HCT116 (cell line): ENCODE measurements at regions not wholly inside any gene's neighbourhood (a gene's known extent, or its start where the extent isn't known, plus 50 kb on each side); places are given as distances from the start of the nearest gene placed in this dataset.
"Not testable (repeated sequence)": the region's sequence is repeated elsewhere in the genome, so short reads cannot be mapped to it uniquely, and the experiment has no call there.

Experiments
- ATAC-seq: fragments of 200-7000 bp; cut with Tn5 transposase; 2 replicates; pipeline ENCODE4 v1.9.1; 2020; ENCODE audit warnings: mild to moderate bottlenecking, moderate library complexity
- BruUV-seq: library from RNA; stranded (reverse); fragments of 400-500 nt; replicated peaks from 2 replicates; lab custom pipeline; 2021; lab: Mats Ljungman, UMichigan
- CTCF ChIA-PET: fragments of 300-600 bp; sonication (Branson Sonifier 250); formaldehyde crosslinking; loops from one replicate; lab custom pipeline; 2021; ENCODE audit warnings: antibody characterized with exemption; lab: Charles Lee
- POLR2A ChIA-PET: fragments of 300-600, 350-600 bp; sonication (Branson Sonifier 250); formaldehyde crosslinking; loops from one replicate; lab custom pipeline; 2021; ENCODE audit warnings: antibody characterized with exemption; lab: Charles Lee
- RAD21 ChIA-PET, 2 experiments: fragments of 300-600 bp; sonication (Branson Sonifier 250); formaldehyde crosslinking; loops; one replicate each; lab custom pipeline; 2023; ENCODE audit warnings: low total read pairs in 2 of 2; ENCODE audit not compliant: uncharacterized antibody in 2 of 2, unreplicated experiment in 2 of 2, low non-redundant PET in 1 of 2; lab: Charles Lee
- DNase-seq: peaks from one replicate; pipeline ENCODE4 v3.0.0-alpha.2; 2010; ENCODE audit warnings: low read depth, low spot score
- H2AFZ ChIP-seq: fragments of 200-600 bp; shearing (Covaris generic), sonication (generic); 2 replicates; pipeline ENCODE4 v1.6.1; 2017; ENCODE audit warnings: low read depth, mixed run types, mixed read lengths, antibody characterized with exemption, low read length; ENCODE audit not compliant: poor library complexity, severe bottlenecking
- H3K27ac ChIP-seq: 2 replicates; pipeline ENCODE4 v1.5.1; 2012; ENCODE audit warnings: low read depth, low read length
- H3K27me3 ChIP-seq: fragments of 200-600 bp; sonication (generic); 2 replicates; pipeline ENCODE4 v1.6.1; 2016; ENCODE audit warnings: mixed run types, low read length, mixed read lengths; ENCODE audit not compliant: insufficient read depth
- H3K36me3 ChIP-seq, 2 experiments: fragments of 200-500 bp in 1 of 2; fragments of 200-600 bp in 1 of 2; sonication (Bioruptor generic) in 1 of 2; sonication (generic) in 1 of 2; 2 replicates each; pipeline versions ENCODE4 v1.5.1 to v1.6.1; 2014 to 2016; ENCODE audit warnings: low read length in 2 of 2, inconsistent platforms in 1 of 2, mixed read lengths in 1 of 2, mixed run types in 1 of 2; ENCODE audit not compliant: insufficient read depth in 2 of 2, control insufficient read depth in 1 of 2
- H3K4me1 ChIP-seq, 2 experiments: fragments of 200-600 bp in 1 of 2; sonication (generic) in 1 of 2; 2 replicates each; pipeline versions ENCODE4 v1.5.1 to v1.6.1; 2012 to 2017; ENCODE audit warnings: low read length in 2 of 2, inconsistent platforms in 1 of 2, mild to moderate bottlenecking in 1 of 2, mixed read lengths in 1 of 2, mixed run types in 1 of 2, moderate library complexity in 1 of 2; ENCODE audit not compliant: insufficient read depth in 2 of 2, control insufficient read depth in 1 of 2
- H3K4me2 ChIP-seq: fragments of 200-600 bp; sonication (generic); 2 replicates; pipeline ENCODE4 v1.6.1; 2017; ENCODE audit warnings: mixed run types, low read length, mixed read lengths
- H3K4me3 ChIP-seq, 2 experiments: fragments of 200-600 bp in 1 of 2; sonication (generic) in 1 of 2; replicated peaks in 1 of 2; 2 replicates each; pipeline ENCODE4 v1.5.1; 2011 to 2016; ENCODE audit warnings: low read length in 2 of 2, control low read depth in 1 of 2, low read depth in 1 of 2, mild to moderate bottlenecking in 1 of 2, mixed read lengths in 1 of 2, mixed run types in 1 of 2
- H3K79me2 ChIP-seq: fragments of 200-600 bp; sonication (generic); 2 replicates; pipeline ENCODE4 v1.6.1; 2017; ENCODE audit warnings: mild to moderate bottlenecking, mixed run types, low read length, moderate library complexity, mixed read lengths; ENCODE audit not compliant: insufficient read depth
- H3K9ac ChIP-seq: fragments of 200-600 bp; sonication (generic); 2 replicates; pipeline ENCODE4 v1.6.1; 2016; ENCODE audit warnings: low read length, mixed read lengths
- H3K9me2 ChIP-seq: fragments of 200-600 bp; sonication (generic), shearing (Covaris generic); 2 replicates; pipeline ENCODE4 v1.6.1; 2017; ENCODE audit warnings: mixed run types, mild to moderate bottlenecking, moderate library complexity; ENCODE audit not compliant: insufficient read depth
- H3K9me3 ChIP-seq, 2 experiments: fragments of 200-500 bp in 1 of 2; fragments of 200-600 bp in 1 of 2; sonication (Bioruptor generic) in 1 of 2; sonication (generic) in 1 of 2; 2 replicates each; pipeline ENCODE4 v1.6.1; 2014 to 2017; ENCODE audit warnings: low read length in 2 of 2, mixed read lengths in 2 of 2, inconsistent platforms in 1 of 2, low read depth in 1 of 2, mild to moderate bottlenecking in 1 of 2, mixed run types in 1 of 2, moderate library complexity in 1 of 2; ENCODE audit not compliant: control insufficient read depth in 1 of 2, insufficient read depth in 1 of 2
- H4K20me1 ChIP-seq: fragments of 200-600 bp; sonication (generic), shearing (Covaris generic); 2 replicates; pipeline ENCODE4 v1.6.1; 2017; ENCODE audit warnings: mixed run types, mild to moderate bottlenecking, moderate library complexity; ENCODE audit not compliant: insufficient read depth
- CBX3 ChIP-seq: IDR thresholded peaks from 2 replicates; pipeline ENCODE4 v1.6.1; 2012; ENCODE audit warnings: low read depth
- CTCF ChIP-seq, 3 experiments: fragments of 200-600 bp in 1 of 3; sonication (generic) in 1 of 3; IDR thresholded peaks in 2 of 3; conservative IDR thresholded peaks in 1 of 3; 2 replicates each; pipeline ENCODE4 v1.5.1; 2012 to 2017; ENCODE audit warnings: low read depth in 2 of 3, low read length in 2 of 3, antibody characterized with exemption in 1 of 3, borderline replicate concordance in 1 of 3, control low read depth in 1 of 3, mild to moderate bottlenecking in 1 of 3, mixed read lengths in 1 of 3, mixed run types in 1 of 3, moderate library complexity in 1 of 3; ENCODE audit not compliant: insufficient read depth in 1 of 3
- EGR1 ChIP-seq: IDR thresholded peaks from 2 replicates; pipeline ENCODE4 v1.6.1; 2012; ENCODE audit warnings: low read depth
- FOSL1 ChIP-seq: IDR thresholded peaks from 2 replicates; pipeline ENCODE4 v1.6.1; 2012; ENCODE audit warnings: low read depth
- JUND ChIP-seq: IDR thresholded peaks from 2 replicates; pipeline ENCODE4 v1.6.1; 2012
- MAX ChIP-seq: IDR thresholded peaks from 2 replicates; pipeline ENCODE4 v1.6.1; 2012
- POLR2A ChIP-seq: IDR thresholded peaks from 2 replicates; pipeline ENCODE4 v1.7.0; 2011; ENCODE audit warnings: borderline replicate concordance; ENCODE audit not compliant: insufficient read depth, insufficient read length; ENCODE audit errors: extremely low read depth
- POLR2AphosphoS5 ChIP-seq: IDR thresholded peaks from 2 replicates; pipeline ENCODE4 v1.6.1; 2011; ENCODE audit warnings: mild to moderate bottlenecking, low read depth, low read length, moderate library complexity
- RAD21 ChIP-seq: IDR thresholded peaks from 2 replicates; pipeline ENCODE4 v1.6.1; 2012; ENCODE audit warnings: low read depth, mild to moderate bottlenecking
- SIN3A ChIP-seq: IDR thresholded peaks from 2 replicates; pipeline ENCODE4 v1.6.1; 2012; ENCODE audit warnings: low read depth
- SRF ChIP-seq: IDR thresholded peaks from 2 replicates; pipeline ENCODE4 v1.6.1; 2012; ENCODE audit warnings: low read depth
- TCF7L2 ChIP-seq: IDR thresholded peaks from 2 replicates; pipeline ENCODE4 v1.7.0; 2011; ENCODE audit warnings: borderline replicate concordance, inconsistent platforms; ENCODE audit not compliant: insufficient read depth, insufficient read length; ENCODE audit errors: extremely low read depth
- ZBTB33 ChIP-seq: IDR thresholded peaks from 2 replicates; pipeline ENCODE4 v1.6.1; 2011; ENCODE audit warnings: mild to moderate bottlenecking, low read length, moderate library complexity; ENCODE audit not compliant: insufficient replicate concordance; ENCODE audit errors: extremely low read depth
- ZFX ChIP-seq: fragments of 450-650 bp; IDR thresholded peaks from 2 replicates; pipeline ENCODE4 v1.6.1; 2017
- intact Hi-C: fragments of 100-400 bp; cut with micrococcal nuclease; formaldehyde crosslinking; loops from 2 replicates; pipeline ENCODE4 v1.10.0; 2022
- TF ChIP-seq, protein P1 (sequence below): IDR thresholded peaks from 2 replicates; pipeline ENCODE4 v1.6.1; 2012; ENCODE audit warnings: low read depth

- RAD21 ChIA-PET = no interaction called here
- CTCF ChIA-PET = no interaction called here
- H3K4me1 ChIP-seq = no peaks in the 10 kb centered on the region
- no peak overlapping the region for H3K4me2 ChIP-seq
- H4K20me1 ChIP-seq = no peaks in the 10 kb centered on the region
- H3K9me3 ChIP-seq = no peaks in the 10 kb centered on the region
- TF ChIP-seq POLR2AphosphoS5 (no peak), POLR2A (no peak), SIN3A (no peak), FOSL1 (no peak), CTCF (IDR thresholded peaks at IDR 0.05 in 2 of 3, conservative IDR thresholded peaks at IDR 0.05 in 1 of 3; ENCODE audit: borderline replicate concordance in 1 of 3, insufficient read depth in 1 of 3, low read depth in 2 of 3, low read length in 2 of 3) (no peak), CBX3 (no peak), MAX (no peak), RAD21 (no peak), ZBTB33 (no peak), JUND (no peak), SRF (no peak), TCF7L2 (no peak), ZFX (no peak), EGR1 (no peak)
- TF ChIP-seq, protein P1, sequence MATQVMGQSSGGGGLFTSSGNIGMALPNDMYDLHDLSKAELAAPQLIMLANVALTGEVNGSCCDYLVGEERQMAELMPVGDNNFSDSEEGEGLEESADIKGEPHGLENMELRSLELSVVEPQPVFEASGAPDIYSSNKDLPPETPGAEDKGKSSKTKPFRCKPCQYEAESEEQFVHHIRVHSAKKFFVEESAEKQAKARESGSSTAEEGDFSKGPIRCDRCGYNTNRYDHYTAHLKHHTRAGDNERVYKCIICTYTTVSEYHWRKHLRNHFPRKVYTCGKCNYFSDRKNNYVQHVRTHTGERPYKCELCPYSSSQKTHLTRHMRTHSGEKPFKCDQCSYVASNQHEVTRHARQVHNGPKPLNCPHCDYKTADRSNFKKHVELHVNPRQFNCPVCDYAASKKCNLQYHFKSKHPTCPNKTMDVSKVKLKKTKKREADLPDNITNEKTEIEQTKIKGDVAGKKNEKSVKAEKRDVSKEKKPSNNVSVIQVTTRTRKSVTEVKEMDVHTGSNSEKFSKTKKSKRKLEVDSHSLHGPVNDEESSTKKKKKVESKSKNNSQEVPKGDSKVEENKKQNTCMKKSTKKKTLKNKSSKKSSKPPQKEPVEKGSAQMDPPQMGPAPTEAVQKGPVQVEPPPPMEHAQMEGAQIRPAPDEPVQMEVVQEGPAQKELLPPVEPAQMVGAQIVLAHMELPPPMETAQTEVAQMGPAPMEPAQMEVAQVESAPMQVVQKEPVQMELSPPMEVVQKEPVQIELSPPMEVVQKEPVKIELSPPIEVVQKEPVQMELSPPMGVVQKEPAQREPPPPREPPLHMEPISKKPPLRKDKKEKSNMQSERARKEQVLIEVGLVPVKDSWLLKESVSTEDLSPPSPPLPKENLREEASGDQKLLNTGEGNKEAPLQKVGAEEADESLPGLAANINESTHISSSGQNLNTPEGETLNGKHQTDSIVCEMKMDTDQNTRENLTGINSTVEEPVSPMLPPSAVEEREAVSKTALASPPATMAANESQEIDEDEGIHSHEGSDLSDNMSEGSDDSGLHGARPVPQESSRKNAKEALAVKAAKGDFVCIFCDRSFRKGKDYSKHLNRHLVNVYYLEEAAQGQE = no peak
- no peak overlapping the region for H2AFZ ChIP-seq
- no peaks in the 10 kb centered on the region for H3K36me3 ChIP-seq
- no peaks in the 10 kb centered on the region for H3K9me2 ChIP-seq
- H3K27me3 ChIP-seq = peaks cover 61% of the 10 kb centered on the region
- no peak overlapping the region for H3K27ac ChIP-seq
- intact Hi-C loops = no loop called here
- ATAC-seq (no peak), DNase-seq (no peak)
- no peak overlapping the region for H3K9ac ChIP-seq
- H3K4me3 ChIP-seq = no peak overlapping the region
- BruUV-seq = no TSS peak
- POLR2A ChIA-PET = no interaction called here
- no peaks in the 10 kb centered on the region for H3K79me2 ChIP-seq
Measured at GRCh38 chr17:6254036-6254435, 180.9 kb downstream of the AIPL1 start.

GRCh38 chr17:6251640-6252039, 181.5 kb downstream of the WSCD1 start:
- not testable (repeated sequence) for DNase-seq, ATAC-seq

More at GRCh38 chr17:6251640-6252039, 181.5 kb downstream of the WSCD1 start:
- CTCF ChIA-PET, H3K4me2 ChIP-seq, BruUV-seq, H4K20me1 ChIP-seq, H3K27ac ChIP-seq, H2AFZ ChIP-seq, RAD21 ChIA-PET, H3K4me1 ChIP-seq, H3K4me3 ChIP-seq, H3K9ac ChIP-seq, H3K79me2 ChIP-seq, intact Hi-C loops, H3K36me3 ChIP-seq, POLR2A ChIA-PET, H3K9me2 ChIP-seq, H3K9me3 ChIP-seq: not testable (repeated sequence)
- peaks cover 59% of the 10 kb centered on the region; the same call in 1 of the 2 replicates for H3K27me3 ChIP-seq
